ENCODE measurements at regions not wholly inside any gene's neighbourhood (a gene's known extent, or its start where the extent isn't known, plus 50 kb on each side); places are given as distances from the start of the nearest gene placed in this dataset.
"Not testable (repeated sequence)": the region's sequence is repeated elsewhere in the genome, so short reads cannot be mapped to it uniquely, and the experiment has no call there.

- H3K4me1 ChIP-seq (ENCODE audit: control insufficient read depth, insufficient read depth, low read length): no peaks in the 10 kb centered on the region
- no peak overlapping the region for H3K4me3 ChIP-seq (ENCODE audit: low read length)
- no peak for DNase-seq
- WGBS: 57% methylated on average over 2 of the region's 2 CpGs
- intact Hi-C loops (cut with DNase I): no loop called here
- no peaks in the 10 kb centered on the region for H3K27me3 ChIP-seq (ENCODE audit: control insufficient read depth, insufficient read depth)
- H3K9me3 ChIP-seq (ENCODE audit: control insufficient read depth, low read length): no peaks in the 10 kb centered on the region
- no peak overlapping the region for H3K27ac ChIP-seq (ENCODE audit: low read length)
- ATAC-seq: no peak
Observed at GRCh38 chr3:5505997-5506396, 318.5 kb downstream of the EDEM1 start.

- intact Hi-C loops (cut with DNase I); H3K27me3 ChIP-seq (ENCODE audit: control insufficient read depth, insufficient read depth); ATAC-seq; H3K9me3 ChIP-seq (ENCODE audit: control insufficient read depth, low read length); H3K27ac ChIP-seq (ENCODE audit: low read length); H3K4me3 ChIP-seq (ENCODE audit: low read length); DNase-seq; H3K4me1 ChIP-seq (ENCODE audit: control insufficient read depth, insufficient read depth, low read length): not testable (repeated sequence)
- 68% methylated on average over 3 of the region's 3 CpGs for WGBS
Observed at GRCh38 chr3:5508860-5509259, 321.4 kb downstream of the EDEM1 start.

- Histone ChIP-seq H3K4me3 (ENCODE audit: low read length) (no peak overlapping the region), H3K27me3 (ENCODE audit: control insufficient read depth, insufficient read depth) (no peaks in the 10 kb centered on the region), H3K27ac (ENCODE audit: low read length) (no peak overlapping the region), H3K9me3 (ENCODE audit: control insufficient read depth, low read length) (no peaks in the 10 kb centered on the region), H3K4me1 (ENCODE audit: control insufficient read depth, insufficient read depth, low read length) (no peaks in the 10 kb centered on the region)
- intact Hi-C loops (cut with DNase I): no loop called here
- no peak for ATAC-seq
- 78% methylated on average over 5 of the region's 5 CpGs for WGBS
- no peak for DNase-seq
Observed at GRCh38 chr3:5510300-5510699, 322.8 kb downstream of the EDEM1 start.

- DNase-seq (no peak), ATAC-seq (no peak)
- Histone ChIP-seq H3K27me3 (ENCODE audit: control insufficient read depth, insufficient read depth) (no peaks in the 10 kb centered on the region), H3K4me1 (ENCODE audit: control insufficient read depth, insufficient read depth, low read length) (no peaks in the 10 kb centered on the region), H3K9me3 (ENCODE audit: control insufficient read depth, low read length) (no peaks in the 10 kb centered on the region), H3K27ac (ENCODE audit: low read length) (no peak overlapping the region), H3K4me3 (ENCODE audit: low read length) (no peak overlapping the region)
- 88% methylated on average over 4 of the region's 4 CpGs for WGBS
- intact Hi-C loops (cut with DNase I): no loop called here
Observed at GRCh38 chr3:5517921-5518320, 330.4 kb downstream of the EDEM1 start.

- no peak overlapping the region for H3K4me3 ChIP-seq (ENCODE audit: low read length)
- H3K27ac ChIP-seq (ENCODE audit: low read length): no peak overlapping the region
- no peaks in the 10 kb centered on the region for H3K4me1 ChIP-seq (ENCODE audit: control insufficient read depth, insufficient read depth, low read length)
- ATAC-seq (no peak), DNase-seq (no peak)
- H3K27me3 ChIP-seq (ENCODE audit: control insufficient read depth, insufficient read depth): no peaks in the 10 kb centered on the region
- no peaks in the 10 kb centered on the region for H3K9me3 ChIP-seq (ENCODE audit: control insufficient read depth, low read length)
- 70% methylated on average over 5 of the region's 5 CpGs for WGBS
- intact Hi-C loops (cut with DNase I): no loop called here
Observed at GRCh38 chr3:5520237-5520636, 332.7 kb downstream of the EDEM1 start.

- Histone ChIP-seq H3K9me3 (ENCODE audit: control insufficient read depth, low read length) (no peaks in the 10 kb centered on the region), H3K27ac (ENCODE audit: low read length) (no peak overlapping the region), H3K27me3 (ENCODE audit: control insufficient read depth, insufficient read depth) (no peaks in the 10 kb centered on the region), H3K4me1 (ENCODE audit: control insufficient read depth, insufficient read depth, low read length) (no peaks in the 10 kb centered on the region), H3K4me3 (ENCODE audit: low read length) (no peak overlapping the region)
- DNase-seq (no peak), ATAC-seq (no peak)
- intact Hi-C loops (cut with DNase I): no loop called here
- WGBS: 90% methylated on average over 1 of the region's 1 CpG
Observed at GRCh38 chr3:5523125-5523524, 335.6 kb downstream of the EDEM1 start.

- 76% methylated on average over 6 of the region's 6 CpGs for WGBS
- no peak for ATAC-seq
- H3K27ac ChIP-seq (ENCODE audit: low read length): no peak overlapping the region
- no peaks in the 10 kb centered on the region for H3K27me3 ChIP-seq (ENCODE audit: control insufficient read depth, insufficient read depth)
- no peaks in the 10 kb centered on the region for H3K9me3 ChIP-seq (ENCODE audit: control insufficient read depth, low read length)
- DNase-seq: no peak
- no peak overlapping the region for H3K4me3 ChIP-seq (ENCODE audit: low read length)
- intact Hi-C loops (cut with DNase I): no loop called here
- no peaks in the 10 kb centered on the region for H3K4me1 ChIP-seq (ENCODE audit: control insufficient read depth, insufficient read depth, low read length)
Observed at GRCh38 chr3:5531039-5531438, 343.5 kb downstream of the EDEM1 start.

- intact Hi-C loops (cut with DNase I): no loop called here
- ATAC-seq (no peak), DNase-seq (no peak)
- 68% methylated on average over 3 of the region's 3 CpGs for WGBS
- no peak overlapping the region for H3K4me3 ChIP-seq (ENCODE audit: low read length)
- H3K27me3 ChIP-seq (ENCODE audit: control insufficient read depth, insufficient read depth): no peaks in the 10 kb centered on the region
- no peak overlapping the region for H3K27ac ChIP-seq (ENCODE audit: low read length)
- H3K9me3 ChIP-seq (ENCODE audit: control insufficient read depth, low read length): no peaks in the 10 kb centered on the region
- no peaks in the 10 kb centered on the region for H3K4me1 ChIP-seq (ENCODE audit: control insufficient read depth, insufficient read depth, low read length)
Observed at GRCh38 chr3:5531741-5532290, 344.3 kb downstream of the EDEM1 start.

GRCh38 chr3:5540532-5540931 is 353.0 kb downstream of the EDEM1 start:
- DNase-seq (no peak), ATAC-seq (no peak)
- 91% methylated on average over 13 of the region's 13 CpGs for WGBS
- Histone ChIP-seq H3K9me3 (ENCODE audit: control insufficient read depth, low read length) (no peaks in the 10 kb centered on the region), H3K27me3 (ENCODE audit: control insufficient read depth, insufficient read depth) (no peaks in the 10 kb centered on the region), H3K4me3 (ENCODE audit: low read length) (no peak overlapping the region), H3K27ac (ENCODE audit: low read length) (no peak overlapping the region), H3K4me1 (ENCODE audit: control insufficient read depth, insufficient read depth, low read length) (no peaks in the 10 kb centered on the region)
- intact Hi-C loops (cut with DNase I): no loop called here

GRCh38 chr3:5542472-5542871 is 355.0 kb downstream of the EDEM1 start:
- H3K27ac ChIP-seq (ENCODE audit: low read length): no peak overlapping the region
- H3K9me3 ChIP-seq (ENCODE audit: control insufficient read depth, low read length): peaks cover 1% of the 10 kb centered on the region
- no peaks in the 10 kb centered on the region for H3K27me3 ChIP-seq (ENCODE audit: control insufficient read depth, insufficient read depth)
- no peaks in the 10 kb centered on the region for H3K4me1 ChIP-seq (ENCODE audit: control insufficient read depth, insufficient read depth, low read length)
- DNase-seq (no peak), ATAC-seq (no peak)
- no peak overlapping the region for H3K4me3 ChIP-seq (ENCODE audit: low read length)
- 72% methylated on average over 2 of the region's 2 CpGs for WGBS
- intact Hi-C loops (cut with DNase I): no loop called here

GRCh38 chr3:5543047-5543446 is 355.5 kb downstream of the EDEM1 start:
- DNase-seq (no peak), ATAC-seq (no peak)
- intact Hi-C loops (cut with DNase I): no loop called here
- no peaks in the 10 kb centered on the region for H3K4me1 ChIP-seq (ENCODE audit: control insufficient read depth, insufficient read depth, low read length)
- no peaks in the 10 kb centered on the region for H3K27me3 ChIP-seq (ENCODE audit: control insufficient read depth, insufficient read depth)
- H3K4me3 ChIP-seq (ENCODE audit: low read length): no peak overlapping the region
- H3K9me3 ChIP-seq (ENCODE audit: control insufficient read depth, low read length): peaks cover 1% of the 10 kb centered on the region
- WGBS: 74% methylated on average over 1 of the region's 1 CpG
- H3K27ac ChIP-seq (ENCODE audit: low read length): no peak overlapping the region

- DNase-seq (no peak), ATAC-seq (no peak)
- H3K4me3 ChIP-seq (ENCODE audit: low read length): no peak overlapping the region
- no peak overlapping the region for H3K27ac ChIP-seq (ENCODE audit: low read length)
- peaks cover 1% of the 10 kb centered on the region for H3K9me3 ChIP-seq (ENCODE audit: control insufficient read depth, low read length)
- intact Hi-C loops (cut with DNase I): no loop called here
- H3K4me1 ChIP-seq (ENCODE audit: control insufficient read depth, insufficient read depth, low read length): no peaks in the 10 kb centered on the region
- WGBS: 79% methylated on average over 1 of the region's 1 CpG
- H3K27me3 ChIP-seq (ENCODE audit: control insufficient read depth, insufficient read depth): no peaks in the 10 kb centered on the region
Observed at GRCh38 chr3:5545719-5546118, 358.2 kb downstream of the EDEM1 start.

Measured in right cardiac atrium (tissue), 5 donors.